Thymus (tissue), 11 donors: ENCODE measurements at regions not wholly inside any gene's neighbourhood (a gene's known extent, or its start where the extent isn't known, plus 50 kb on each side); places are given as distances from the start of the nearest gene placed in this dataset.
"Not testable (repeated sequence)": the region's sequence is repeated elsewhere in the genome, so short reads cannot be mapped to it uniquely, and the experiment has no call there.

Experiments used
- DNase-seq, 9 donors: peaks; one replicate each; pipeline ENCODE4 v3.0.0-alpha.2; 2013; ENCODE audit warnings: low spot score in 9 of 9, low read depth in 6 of 9, missing footprints in 1 of 9
- H3K27ac ChIP-seq, 2 donors: one replicate each; pipeline ENCODE4 v1.5.1; 2013; ENCODE audit warnings: control low read depth in 1 of 2, low read depth in 1 of 2, low read length in 1 of 2, mild to moderate bottlenecking in 1 of 2, moderate library complexity in 1 of 2
- H3K27me3 ChIP-seq, 2 donors: one replicate each; pipeline ENCODE4 v1.5.1; 2013; ENCODE audit warnings: low read length in 1 of 2; ENCODE audit not compliant: control insufficient read depth in 2 of 2, insufficient read depth in 1 of 2
- H3K36me3 ChIP-seq, 2 donors: one replicate each; pipeline ENCODE4 v1.5.1; 2013; ENCODE audit warnings: low read length in 1 of 2, mild to moderate bottlenecking in 1 of 2, moderate library complexity in 1 of 2; ENCODE audit not compliant: control insufficient read depth in 2 of 2, insufficient read depth in 2 of 2
- H3K4me1 ChIP-seq, 2 donors: one replicate each; pipeline ENCODE4 v1.5.1; 2013; ENCODE audit warnings: low read length in 2 of 2; ENCODE audit not compliant: control insufficient read depth in 2 of 2, insufficient read depth in 2 of 2
- H3K4me3 ChIP-seq, 2 donors: one replicate each; pipeline ENCODE4 v1.5.1; 2013; ENCODE audit warnings: low read length in 2 of 2, control low read depth in 1 of 2, mild to moderate bottlenecking in 1 of 2
- H3K9me3 ChIP-seq, 2 donors: one replicate each; pipeline ENCODE4 v1.5.1; 2013; ENCODE audit warnings: low read length in 1 of 2, mild to moderate bottlenecking in 1 of 2; ENCODE audit not compliant: control insufficient read depth in 2 of 2, insufficient read depth in 1 of 2
- WGBS: extraction: QIAGEN DNeasy Blood & Tissue Kit; methylation state at CpG from one replicate; pipeline ENCODE4 v1.1.7; 2013; 5-methylcytosine and 5-hydroxymethylcytosine counted together
- donor health status: healthy.

GRCh38 chr16:58797137-58797801, 63.2 kb upstream of the GOT2 start:
- DNase-seq = no peak
- WGBS = 91% methylated on average over 9 of the region's 9 CpGs
- H3K27me3 ChIP-seq = no peaks in the 10 kb centered on the region
- no peaks in the 10 kb centered on the region for H3K36me3 ChIP-seq
- H3K4me3 ChIP-seq = no peak overlapping the region
- H3K27ac ChIP-seq = no peak overlapping the region
- H3K9me3 ChIP-seq = no peaks in the 10 kb centered on the region
- H3K4me1 ChIP-seq = no peaks in the 10 kb centered on the region

GRCh38 chr16:58793366-58793765, 59.2 kb upstream of the GOT2 start:
- Histone ChIP-seq H3K36me3 (no peaks in the 10 kb centered on the region), H3K9me3 (no peaks in the 10 kb centered on the region), H3K27ac (no peak overlapping the region), H3K4me3 (no peak overlapping the region), H3K4me1 (no peaks in the 10 kb centered on the region), H3K27me3 (no peaks in the 10 kb centered on the region)
- DNase-seq = no peak
- 74% methylated on average over 1 of the region's 1 CpG for WGBS

GRCh38 chr16:58792188-58792587, 58.1 kb upstream of the GOT2 start:
- Histone ChIP-seq H3K27ac (no peak overlapping the region), H3K4me3 (no peak overlapping the region), H3K4me1 (no peaks in the 10 kb centered on the region), H3K36me3 (no peaks in the 10 kb centered on the region), H3K27me3 (no peaks in the 10 kb centered on the region), H3K9me3 (no peaks in the 10 kb centered on the region)
- 87% methylated on average over 2 of the region's 2 CpGs for WGBS
- DNase-seq = no peak

- not testable (repeated sequence) for H3K9me3 ChIP-seq, H3K27me3 ChIP-seq, H3K4me3 ChIP-seq, DNase-seq, H3K36me3 ChIP-seq, H3K27ac ChIP-seq, H3K4me1 ChIP-seq
- 96% methylated on average over 32 of the region's 32 CpGs for WGBS
These were observed 56.9 kb upstream of the GOT2 start for GRCh38 chr16:58790816-58791557.

GRCh38 chr16:58789351-58789750, 55.2 kb upstream of the GOT2 start:
- H3K4me3 ChIP-seq = no peak overlapping the region
- H3K36me3 ChIP-seq = no peaks in the 10 kb centered on the region
- H3K4me1 ChIP-seq = no peaks in the 10 kb centered on the region
- DNase-seq = no peak
- no peaks in the 10 kb centered on the region for H3K27me3 ChIP-seq
- H3K27ac ChIP-seq = no peak overlapping the region
- no peaks in the 10 kb centered on the region for H3K9me3 ChIP-seq
- 95% methylated on average over 4 of the region's 4 CpGs for WGBS
